ENCODE measurements at regions not wholly inside any gene's neighbourhood (a gene's known extent, or its start where the extent isn't known, plus 50 kb on each side); places are given as distances from the start of the nearest gene placed in this dataset.

GRCh38 chrX:151825925-151826485 lies 86.7 kb upstream of the MAGEA4 start:
- no peaks in the 10 kb centered on the region for H3K27me3 ChIP-seq (ENCODE audit: low read depth)
- H3K9me3 ChIP-seq (replicated peaks): no peaks in the 10 kb centered on the region
- H3K27ac ChIP-seq (replicated peaks): no peak overlapping the region
- no peak overlapping the region for H3K4me3 ChIP-seq
- intact Hi-C loops (cut with micrococcal nuclease): no loop called here
- peak; percentile 33 for TF ChIP-seq CTCF (IDR thresholded peaks at IDR 0.05; ENCODE audit: borderline replicate concordance)
- H3K36me3 ChIP-seq: no peaks in the 10 kb centered on the region
- no peaks in the 10 kb centered on the region for H3K4me1 ChIP-seq
- DNase-seq: no peak

GRCh38 chrX:151828439-151829080 lies 84.1 kb upstream of the MAGEA4 start:
- Histone ChIP-seq H3K36me3 (no peaks in the 10 kb centered on the region), H3K4me3 (no peak overlapping the region), H3K9me3 (replicated peaks) (no peaks in the 10 kb centered on the region), H3K4me1 (no peaks in the 10 kb centered on the region), H3K27me3 (ENCODE audit: low read depth) (no peaks in the 10 kb centered on the region), H3K27ac (replicated peaks) (no peak overlapping the region)
- DNase-seq: no peak
- intact Hi-C loops (cut with micrococcal nuclease): no loop called here
- TF ChIP-seq CTCF (IDR thresholded peaks at IDR 0.05; ENCODE audit: borderline replicate concordance): no peak

GRCh38 chrX:151830911-151831310 lies 81.8 kb upstream of the MAGEA4 start:
- DNase-seq: no peak
- no peak for TF ChIP-seq CTCF (IDR thresholded peaks at IDR 0.05; ENCODE audit: borderline replicate concordance)
- H3K4me1 ChIP-seq: no peaks in the 10 kb centered on the region
- no peak overlapping the region for H3K4me3 ChIP-seq
- H3K27me3 ChIP-seq (ENCODE audit: low read depth): no peaks in the 10 kb centered on the region
- intact Hi-C loops (cut with micrococcal nuclease): no loop called here
- H3K27ac ChIP-seq (replicated peaks): no peak overlapping the region
- H3K36me3 ChIP-seq: no peaks in the 10 kb centered on the region
- no peaks in the 10 kb centered on the region for H3K9me3 ChIP-seq (replicated peaks)

GRCh38 chrX:151852294-151852693 lies 60.4 kb upstream of the MAGEA4 start:
- Histone ChIP-seq H3K27ac (replicated peaks) (no peak overlapping the region), H3K4me1 (no peaks in the 10 kb centered on the region), H3K27me3 (ENCODE audit: low read depth) (no peaks in the 10 kb centered on the region), H3K9me3 (replicated peaks) (no peaks in the 10 kb centered on the region), H3K4me3 (no peak overlapping the region), H3K36me3 (no peaks in the 10 kb centered on the region)
- no peak for TF ChIP-seq CTCF (IDR thresholded peaks at IDR 0.05; ENCODE audit: borderline replicate concordance)
- no peak for DNase-seq
- intact Hi-C loops (cut with micrococcal nuclease): no loop called here

- DNase-seq: no peak
- no peak for TF ChIP-seq CTCF (IDR thresholded peaks at IDR 0.05; ENCODE audit: borderline replicate concordance)
- intact Hi-C loops (cut with micrococcal nuclease): no loop called here
- Histone ChIP-seq H3K36me3 (no peaks in the 10 kb centered on the region), H3K4me1 (no peaks in the 10 kb centered on the region), H3K4me3 (no peak overlapping the region), H3K27ac (replicated peaks) (no peak overlapping the region), H3K9me3 (replicated peaks) (no peaks in the 10 kb centered on the region), H3K27me3 (ENCODE audit: low read depth) (no peaks in the 10 kb centered on the region)
Measured at GRCh38 chrX:151854726-151855495, 57.8 kb upstream of the MAGEA4 start.

Data from left ventricle myocardium inferior (tissue), 1 donor.